H9 (cell line): ENCODE measurements at regions not wholly inside any gene's neighbourhood (a gene's known extent, or its start where the extent isn't known, plus 50 kb on each side); places are given as distances from the start of the nearest gene placed in this dataset.

ENCODE experiments used
- DNase-seq: peaks from one replicate; pipeline ENCODE4 v3.0.0-alpha.2; 2017
- H2AFZ ChIP-seq: one replicate; pipeline ENCODE4 v1.6.1; 2013; ENCODE audit warnings: mild to moderate bottlenecking, low read length, control low read depth, moderate library complexity
- H2AK5ac ChIP-seq: 2 replicates; pipeline ENCODE4 v1.6.1; 2013; ENCODE audit warnings: low read length, control low read depth, mixed read lengths; ENCODE audit not compliant: insufficient read length
- H2BK120ac ChIP-seq: one replicate; pipeline ENCODE4 v1.6.1; 2013; ENCODE audit warnings: low read depth, mild to moderate bottlenecking, low read length, control low read depth, inconsistent platforms; ENCODE audit not compliant: poor library complexity, severe bottlenecking
- H2BK12ac ChIP-seq: 2 replicates; pipeline ENCODE4 v1.6.1; 2013; ENCODE audit warnings: low read length, control low read depth, mixed read lengths, low read depth; ENCODE audit not compliant: insufficient read length
- H2BK15ac ChIP-seq: 2 replicates; pipeline ENCODE4 v1.6.1; 2013; ENCODE audit warnings: low read depth, low read length, control low read depth
- H2BK20ac ChIP-seq: one replicate; pipeline ENCODE4 v1.6.1; 2013; ENCODE audit warnings: low read depth, mild to moderate bottlenecking, low read length, control low read depth, inconsistent platforms; ENCODE audit not compliant: poor library complexity, severe bottlenecking
- H2BK5ac ChIP-seq: 2 replicates; pipeline ENCODE4 v1.6.1; 2013; ENCODE audit warnings: low read length, control low read depth, mixed read lengths; ENCODE audit not compliant: insufficient read length
- H3K14ac ChIP-seq: 2 replicates; pipeline ENCODE4 v1.6.1; 2013; ENCODE audit warnings: low read length, control low read depth; ENCODE audit not compliant: insufficient read depth
- H3K18ac ChIP-seq: 2 replicates; pipeline ENCODE4 v1.6.1; 2013; ENCODE audit warnings: low read depth, mild to moderate bottlenecking, mixed read lengths, low read length, control low read depth; ENCODE audit not compliant: insufficient read length
- H3K23ac ChIP-seq: 2 replicates; pipeline ENCODE4 v1.6.1; 2013; ENCODE audit warnings: low read length, control low read depth, mixed read lengths, low read depth; ENCODE audit not compliant: insufficient read length
- H3K23me2 ChIP-seq: 2 replicates; pipeline ENCODE4 v1.6.1; 2013; ENCODE audit warnings: low read depth, mild to moderate bottlenecking, mixed read lengths, low read length, control low read depth; ENCODE audit not compliant: insufficient read length, poor library complexity, severe bottlenecking
- H3K27ac ChIP-seq: 2 replicates; pipeline ENCODE4 v1.5.1; 2013; ENCODE audit warnings: low read length, control low read depth, mixed read lengths, low read depth; ENCODE audit not compliant: insufficient read length
- H3K27me3 ChIP-seq: 2 replicates; pipeline ENCODE4 v1.6.1; 2013; ENCODE audit warnings: low read length, control low read depth, inconsistent platforms; ENCODE audit not compliant: insufficient read depth
- H3K4ac ChIP-seq: 2 replicates; pipeline ENCODE4 v1.6.1; 2013; ENCODE audit warnings: low read depth, mild to moderate bottlenecking, control low read depth, inconsistent platforms, low read length, moderate library complexity
- H3K4me1 ChIP-seq: 2 replicates; pipeline ENCODE4 v1.6.1; 2013; ENCODE audit warnings: low read length, control low read depth, inconsistent platforms; ENCODE audit not compliant: insufficient read depth
- H3K4me2 ChIP-seq: 2 replicates; pipeline ENCODE4 v1.6.1; 2013; ENCODE audit warnings: low read length, control low read depth, mixed read lengths; ENCODE audit not compliant: insufficient read length, insufficient read depth
- H3K56ac ChIP-seq: 2 replicates; pipeline ENCODE4 v1.6.1; 2013; ENCODE audit warnings: low read depth, mild to moderate bottlenecking, mixed read lengths, low read length, control low read depth; ENCODE audit not compliant: insufficient read length
- H3K79me1 ChIP-seq: 2 replicates; pipeline ENCODE4 v1.6.1; 2013; ENCODE audit warnings: low read depth, mild to moderate bottlenecking, moderate library complexity, low read length, control low read depth, inconsistent platforms; ENCODE audit not compliant: insufficient read depth, poor library complexity, severe bottlenecking
- H3K79me2 ChIP-seq: 2 replicates; pipeline ENCODE4 v1.6.1; 2013; ENCODE audit warnings: low read length, control low read depth, inconsistent platforms; ENCODE audit not compliant: insufficient read depth
- H3K9ac ChIP-seq: 2 replicates; pipeline ENCODE4 v1.6.1; 2013; ENCODE audit warnings: low read length, control low read depth, mixed read lengths; ENCODE audit not compliant: insufficient read length; ENCODE audit errors: extremely low read depth
- H3K9me3 ChIP-seq: one replicate; pipeline ENCODE4 v1.6.1; 2013; ENCODE audit warnings: low read depth, low read length, inconsistent platforms; ENCODE audit not compliant: control insufficient read depth
- H3T11ph ChIP-seq: one replicate; pipeline ENCODE4 v1.6.1; 2013; ENCODE audit warnings: mild to moderate bottlenecking, low read length, control low read depth, inconsistent platforms
- H4K20me1 ChIP-seq: one replicate; pipeline ENCODE4 v1.6.1; 2013; ENCODE audit not compliant: control insufficient read depth, insufficient read length, insufficient read depth
- H4K5ac ChIP-seq: 2 replicates; pipeline ENCODE4 v1.6.1; 2013; ENCODE audit warnings: low read depth, mild to moderate bottlenecking, mixed read lengths, low read length, control low read depth; ENCODE audit not compliant: insufficient read length
- H4K8ac ChIP-seq: replicated peaks from 2 replicates; pipeline ENCODE4 v1.6.1; 2013; ENCODE audit warnings: low read length, control low read depth, mixed read lengths, low read depth; ENCODE audit not compliant: insufficient read length
- H4K91ac ChIP-seq: 2 replicates; pipeline ENCODE4 v1.6.1; 2013; ENCODE audit warnings: low read depth, mild to moderate bottlenecking, moderate library complexity, mixed read lengths, low read length, control low read depth; ENCODE audit not compliant: insufficient read length
- H3K27ac Mint-ChIP-seq, 3 experiments: 2 replicates in 2 of 3; 3 replicates in 1 of 3; pipeline ENCODE4 v1.8.0; 2020 to 2021; ENCODE audit warnings: mixed read lengths in 3 of 3, mild to moderate bottlenecking in 1 of 3, moderate library complexity in 1 of 3
- H3K27me3 Mint-ChIP-seq: 2 replicates; pipeline ENCODE4 v1.8.0; 2021; ENCODE audit warnings: low read depth, mild to moderate bottlenecking, moderate library complexity, mixed read lengths
- H3K36me3 Mint-ChIP-seq, 3 experiments: 2 replicates in 2 of 3; 3 replicates in 1 of 3; pipeline ENCODE4 v1.8.0; 2020 to 2021; ENCODE audit warnings: low read depth in 3 of 3, mixed read lengths in 3 of 3; ENCODE audit not compliant: insufficient read depth in 1 of 3
- H3K4me1 Mint-ChIP-seq, 2 experiments: 2 replicates each; pipeline ENCODE4 v1.8.0; 2020; ENCODE audit warnings: mixed read lengths in 2 of 2
- H3K4me3 Mint-ChIP-seq, 2 experiments: 2 replicates in 1 of 2; 3 replicates in 1 of 2; pipeline ENCODE4 v1.8.0; 2020 to 2021; ENCODE audit warnings: mild to moderate bottlenecking in 2 of 2, mixed read lengths in 2 of 2, moderate library complexity in 1 of 2
- H3K9me3 Mint-ChIP-seq, 2 experiments: 2 replicates in 1 of 2; 3 replicates in 1 of 2; pipeline ENCODE4 v1.8.0; 2020; ENCODE audit warnings: mild to moderate bottlenecking in 2 of 2, mixed read lengths in 2 of 2, moderate library complexity in 1 of 2
- WGBS: extraction: QIAGEN DNeasy Blood & Tissue Kit; methylation state at CpG from one replicate; pipeline ENCODE4 v1.1.7; 2013; ENCODE audit warnings: missing lambda C conversion rate, low lambda C conversion rate, mixed read lengths; ENCODE audit not compliant: insufficient read length; ENCODE audit errors: extremely low coverage; 5-methylcytosine and 5-hydroxymethylcytosine counted together
- TF ChIP-seq, protein P1 (sequence below): fragments of 200-600 bp; sonication (generic); conservative IDR thresholded peaks from 3 replicates; pipeline ENCODE4 v1.8.0; 2021; ENCODE audit warnings: antibody characterized with exemption, mild to moderate bottlenecking

- Histone ChIP-seq H2AK5ac (no peak overlapping the region), H3K9me3 (no peaks in the 10 kb centered on the region), H2BK12ac (no peak overlapping the region), H3K79me2 (no peaks in the 10 kb centered on the region), H3K56ac (no peak overlapping the region), H3K23ac (no peak overlapping the region), H2BK120ac (no peak overlapping the region), H3K14ac (no peak overlapping the region), H2BK20ac (no peak overlapping the region), H4K8ac (no peak overlapping the region), H4K5ac (no peak overlapping the region), H3K27ac (no peak overlapping the region), H2BK15ac (no peak overlapping the region), H3K79me1 (no peaks in the 10 kb centered on the region), H3K18ac (no peak overlapping the region), H3K27me3 (no peaks in the 10 kb centered on the region; the same call in 1 of the 2 replicates), H3K4ac (no peak overlapping the region), H3K4me1 (no peaks in the 10 kb centered on the region; the same call in 1 of the 2 replicates), H3T11ph (no peak overlapping the region), H2AFZ (no peak overlapping the region), H3K4me2 (no peak overlapping the region), H2BK5ac (no peak overlapping the region), H3K23me2 (no peaks in the 10 kb centered on the region), H4K20me1 (no peaks in the 10 kb centered on the region), H4K91ac (no peak overlapping the region), H3K9ac (no peak overlapping the region)
- H3K4me3 Mint-ChIP-seq: no peak overlapping the region
- WGBS: no CpG with 5 or more reads among the region's 2 CpGs
- peaks cover 40 to 47% of the 10 kb centered on the region in 2 experiments for H3K4me1 Mint-ChIP-seq
- DNase-seq: no peak
- no peaks in the 10 kb centered on the region for H3K9me3 Mint-ChIP-seq
- no peak overlapping the region for H3K27ac Mint-ChIP-seq
- TF ChIP-seq, protein P1, sequence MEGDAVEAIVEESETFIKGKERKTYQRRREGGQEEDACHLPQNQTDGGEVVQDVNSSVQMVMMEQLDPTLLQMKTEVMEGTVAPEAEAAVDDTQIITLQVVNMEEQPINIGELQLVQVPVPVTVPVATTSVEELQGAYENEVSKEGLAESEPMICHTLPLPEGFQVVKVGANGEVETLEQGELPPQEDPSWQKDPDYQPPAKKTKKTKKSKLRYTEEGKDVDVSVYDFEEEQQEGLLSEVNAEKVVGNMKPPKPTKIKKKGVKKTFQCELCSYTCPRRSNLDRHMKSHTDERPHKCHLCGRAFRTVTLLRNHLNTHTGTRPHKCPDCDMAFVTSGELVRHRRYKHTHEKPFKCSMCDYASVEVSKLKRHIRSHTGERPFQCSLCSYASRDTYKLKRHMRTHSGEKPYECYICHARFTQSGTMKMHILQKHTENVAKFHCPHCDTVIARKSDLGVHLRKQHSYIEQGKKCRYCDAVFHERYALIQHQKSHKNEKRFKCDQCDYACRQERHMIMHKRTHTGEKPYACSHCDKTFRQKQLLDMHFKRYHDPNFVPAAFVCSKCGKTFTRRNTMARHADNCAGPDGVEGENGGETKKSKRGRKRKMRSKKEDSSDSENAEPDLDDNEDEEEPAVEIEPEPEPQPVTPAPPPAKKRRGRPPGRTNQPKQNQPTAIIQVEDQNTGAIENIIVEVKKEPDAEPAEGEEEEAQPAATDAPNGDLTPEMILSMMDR: no peak
- no peaks in the 10 kb centered on the region for H3K36me3 Mint-ChIP-seq
- peaks cover 2% of the 10 kb centered on the region; the same call in 1 of the 2 replicates for H3K27me3 Mint-ChIP-seq
These were observed 599.9 kb downstream of the BUD13 start for GRCh38 chr11:116172851-116173250.
